ENCODE measurements at regions not wholly inside any gene's neighbourhood (a gene's known extent, or its start where the extent isn't known, plus 50 kb on each side); places are given as distances from the start of the nearest gene placed in this dataset.

DNA sequence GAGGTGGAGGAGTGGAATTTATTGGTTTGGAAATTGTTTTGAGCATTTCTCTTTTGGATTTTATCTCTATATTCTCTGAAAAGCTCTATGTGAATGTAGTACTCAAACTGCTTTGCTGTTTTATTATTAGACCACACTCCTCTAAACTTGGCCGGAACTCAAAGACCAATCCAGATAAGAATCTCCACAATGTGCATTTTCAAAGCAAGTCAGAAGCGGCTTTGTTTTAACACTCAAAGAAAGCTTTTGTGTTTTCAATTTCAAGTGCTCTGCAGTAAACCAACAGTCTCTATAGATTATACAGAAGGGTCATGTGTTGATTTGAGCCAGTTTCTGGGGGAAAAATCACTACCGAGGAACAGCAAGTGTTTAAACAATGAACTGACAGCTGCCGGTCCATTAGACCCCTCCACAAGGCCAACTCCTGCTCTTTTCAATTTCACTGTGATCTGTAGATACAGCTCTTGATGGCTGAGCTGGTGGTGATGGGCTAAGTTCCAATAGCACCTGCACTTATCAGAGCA, 79.4 kb downstream of the FTHL17 start:
- no peaks in the 10 kb centered on the region for H3K79me2 ChIP-seq
- WGBS (ENCODE audit: low lambda C conversion rate, missing lambda C conversion rate): 56% methylated on average over 4 of the region's 4 CpGs
- no peaks in the 10 kb centered on the region for H4K20me1 ChIP-seq (ENCODE audit: insufficient read depth, poor library complexity, severe bottlenecking)
- H3K27ac ChIP-seq: no peak overlapping the region
- TF ChIP-seq EZH2 (IDR thresholded peaks at IDR 0.05; ENCODE audit: borderline replicate concordance) (no peak), EZH2phosphoT487 (IDR thresholded peaks at IDR 0.05; ENCODE audit: low read depth, severe bottlenecking, unreplicated experiment) (no peak)
- TF ChIP-seq, protein P1, sequence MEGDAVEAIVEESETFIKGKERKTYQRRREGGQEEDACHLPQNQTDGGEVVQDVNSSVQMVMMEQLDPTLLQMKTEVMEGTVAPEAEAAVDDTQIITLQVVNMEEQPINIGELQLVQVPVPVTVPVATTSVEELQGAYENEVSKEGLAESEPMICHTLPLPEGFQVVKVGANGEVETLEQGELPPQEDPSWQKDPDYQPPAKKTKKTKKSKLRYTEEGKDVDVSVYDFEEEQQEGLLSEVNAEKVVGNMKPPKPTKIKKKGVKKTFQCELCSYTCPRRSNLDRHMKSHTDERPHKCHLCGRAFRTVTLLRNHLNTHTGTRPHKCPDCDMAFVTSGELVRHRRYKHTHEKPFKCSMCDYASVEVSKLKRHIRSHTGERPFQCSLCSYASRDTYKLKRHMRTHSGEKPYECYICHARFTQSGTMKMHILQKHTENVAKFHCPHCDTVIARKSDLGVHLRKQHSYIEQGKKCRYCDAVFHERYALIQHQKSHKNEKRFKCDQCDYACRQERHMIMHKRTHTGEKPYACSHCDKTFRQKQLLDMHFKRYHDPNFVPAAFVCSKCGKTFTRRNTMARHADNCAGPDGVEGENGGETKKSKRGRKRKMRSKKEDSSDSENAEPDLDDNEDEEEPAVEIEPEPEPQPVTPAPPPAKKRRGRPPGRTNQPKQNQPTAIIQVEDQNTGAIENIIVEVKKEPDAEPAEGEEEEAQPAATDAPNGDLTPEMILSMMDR (IDR thresholded peaks at IDR 0.05; ENCODE audit: poor library complexity): no peak
- H3K9me3 ChIP-seq (ENCODE audit: low read depth): no peaks in the 10 kb centered on the region
- no peaks in the 10 kb centered on the region for H3K27me3 ChIP-seq
- no peak for DNase-seq (ENCODE audit: low spot score)
- H3K36me3 ChIP-seq (replicated peaks; ENCODE audit: insufficient read depth, low read depth): no peaks in the 10 kb centered on the region
- no peaks in the 10 kb centered on the region for H3K4me1 ChIP-seq (ENCODE audit: insufficient read depth)
- H3K4me3 ChIP-seq: no peak overlapping the region
- no peaks in the 10 kb centered on the region for H3K9me2 ChIP-seq (replicated peaks; ENCODE audit: insufficient read depth)
- H2AFZ ChIP-seq: peak overlapping the region; percentile 5
- H3K4me2 ChIP-seq: peak overlapping the region; percentile 11

DNA sequence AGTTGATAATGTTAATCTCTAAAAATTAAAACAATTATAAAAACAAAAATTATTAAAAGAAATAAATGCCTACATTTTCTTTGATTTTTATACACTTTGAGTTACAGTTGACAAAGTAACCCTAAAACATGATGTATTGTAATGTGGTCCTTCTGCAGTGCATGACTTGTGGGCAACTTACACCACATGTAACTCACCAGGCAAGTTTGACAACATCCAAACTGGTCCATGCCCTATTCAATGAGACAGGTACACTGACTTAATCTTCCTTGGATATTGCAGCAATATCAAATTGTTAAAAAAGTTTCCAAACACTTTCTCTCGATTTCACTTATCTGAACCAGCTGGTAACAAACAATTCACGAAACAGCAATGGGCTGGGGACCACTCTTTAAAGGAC, 81.5 kb downstream of the FTHL17 start:
- no peak for TF ChIP-seq EZH2 (IDR thresholded peaks at IDR 0.05; ENCODE audit: borderline replicate concordance)
- TF ChIP-seq, protein P1 (IDR thresholded peaks at IDR 0.05; ENCODE audit: poor library complexity): no peak
- TF ChIP-seq EZH2phosphoT487 (IDR thresholded peaks at IDR 0.05; ENCODE audit: low read depth, severe bottlenecking, unreplicated experiment): no peak
- Histone ChIP-seq H3K9me3 (ENCODE audit: low read depth) (no peaks in the 10 kb centered on the region), H2AFZ (no peak overlapping the region)

DNA sequence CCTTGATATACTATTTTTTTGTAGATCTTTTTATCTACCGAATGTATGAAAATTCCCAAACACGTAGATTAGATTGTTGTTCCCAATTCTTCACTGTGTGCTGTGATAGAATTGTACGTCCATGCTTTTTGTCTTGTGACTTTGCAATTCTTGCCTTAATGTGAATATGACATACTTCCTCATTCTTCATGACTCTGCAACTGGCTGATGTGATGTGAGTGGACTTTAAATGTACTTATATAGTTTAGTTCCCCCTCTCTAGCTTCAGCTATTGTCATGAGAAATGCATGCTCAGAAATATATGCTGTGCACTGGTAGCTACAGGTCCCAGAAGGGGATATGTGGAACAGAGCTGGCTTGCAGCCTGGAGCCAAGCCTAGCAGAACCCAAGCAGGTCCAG, 89.4 kb downstream of the FTHL17 start:
- Histone ChIP-seq H3K4me1 (ENCODE audit: insufficient read depth) (no peaks in the 10 kb centered on the region), H2AFZ (no peak overlapping the region), H3K27ac (no peak overlapping the region), H3K9me3 (ENCODE audit: low read depth) (no peaks in the 10 kb centered on the region), H3K27me3 (no peaks in the 10 kb centered on the region), H3K36me3 (replicated peaks; ENCODE audit: insufficient read depth, low read depth) (no peaks in the 10 kb centered on the region), H3K79me2 (no peaks in the 10 kb centered on the region), H3K9me2 (replicated peaks; ENCODE audit: insufficient read depth) (no peaks in the 10 kb centered on the region), H4K20me1 (ENCODE audit: insufficient read depth, poor library complexity, severe bottlenecking) (no peaks in the 10 kb centered on the region), H3K4me3 (no peak overlapping the region), H3K4me2 (no peak overlapping the region)
- no peak for DNase-seq (ENCODE audit: low spot score)
- 93% methylated on average over 3 of the region's 3 CpGs for WGBS (ENCODE audit: low lambda C conversion rate, missing lambda C conversion rate)
- TF ChIP-seq, protein P1 (IDR thresholded peaks at IDR 0.05; ENCODE audit: poor library complexity): no peak
- TF ChIP-seq EZH2 (IDR thresholded peaks at IDR 0.05; ENCODE audit: borderline replicate concordance) (no peak), EZH2phosphoT487 (IDR thresholded peaks at IDR 0.05; ENCODE audit: low read depth, severe bottlenecking, unreplicated experiment) (no peak)

More for the DNA sequence above, 81.5 kb downstream of the FTHL17 start:
- Histone ChIP-seq H3K4me2 (no peak overlapping the region), H3K4me1 (ENCODE audit: insufficient read depth) (no peaks in the 10 kb centered on the region), H3K27me3 (no peaks in the 10 kb centered on the region), H3K4me3 (no peak overlapping the region), H3K79me2 (no peaks in the 10 kb centered on the region), H3K27ac (no peak overlapping the region), H4K20me1 (ENCODE audit: insufficient read depth, poor library complexity, severe bottlenecking) (no peaks in the 10 kb centered on the region), H3K9me2 (replicated peaks; ENCODE audit: insufficient read depth) (no peaks in the 10 kb centered on the region), H3K36me3 (replicated peaks; ENCODE audit: insufficient read depth, low read depth) (no peaks in the 10 kb centered on the region)
- no peak for DNase-seq (ENCODE audit: low spot score)
- WGBS (ENCODE audit: low lambda C conversion rate, missing lambda C conversion rate): 60% methylated on average over 2 of the region's 2 CpGs

DNA sequence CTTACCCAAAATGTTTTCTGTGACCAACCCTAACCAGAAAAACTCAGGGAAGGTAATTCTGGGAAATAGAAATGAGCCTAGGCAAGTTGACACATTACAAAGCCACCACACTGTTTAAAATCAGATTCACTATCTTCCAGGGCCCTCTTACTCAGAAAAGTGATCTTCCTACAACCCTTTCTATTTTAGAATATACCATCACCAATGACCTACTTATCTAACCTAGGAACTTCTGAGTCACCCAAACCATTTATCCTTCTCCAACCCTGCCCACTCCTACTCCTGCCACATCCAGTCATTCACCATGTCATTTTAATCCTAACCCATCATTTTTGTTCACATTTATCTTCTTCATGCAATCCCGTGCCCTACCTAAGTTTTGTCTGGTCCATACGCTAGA, 89.9 kb downstream of the FTHL17 start:
- no peak overlapping the region for H2AFZ ChIP-seq
- H3K79me2 ChIP-seq: no peaks in the 10 kb centered on the region
- H3K4me1 ChIP-seq (ENCODE audit: insufficient read depth): no peaks in the 10 kb centered on the region
- H3K27me3 ChIP-seq: no peaks in the 10 kb centered on the region
- TF ChIP-seq EZH2 (IDR thresholded peaks at IDR 0.05; ENCODE audit: borderline replicate concordance) (no peak), EZH2phosphoT487 (IDR thresholded peaks at IDR 0.05; ENCODE audit: low read depth, severe bottlenecking, unreplicated experiment) (no peak)
- TF ChIP-seq, protein P1 (IDR thresholded peaks at IDR 0.05; ENCODE audit: poor library complexity): no peak
- WGBS (ENCODE audit: low lambda C conversion rate, missing lambda C conversion rate): 91% methylated on average over 2 of the region's 2 CpGs
- H3K4me2 ChIP-seq: no peak overlapping the region
- H3K9me2 ChIP-seq (replicated peaks; ENCODE audit: insufficient read depth): no peaks in the 10 kb centered on the region
- no peaks in the 10 kb centered on the region for H3K36me3 ChIP-seq (replicated peaks; ENCODE audit: insufficient read depth, low read depth)
- H3K4me3 ChIP-seq: no peak overlapping the region
- no peak for DNase-seq (ENCODE audit: low spot score)
- no peak overlapping the region for H3K27ac ChIP-seq
- H4K20me1 ChIP-seq (ENCODE audit: insufficient read depth, poor library complexity, severe bottlenecking): no peaks in the 10 kb centered on the region
- no peaks in the 10 kb centered on the region for H3K9me3 ChIP-seq (ENCODE audit: low read depth)

All from hepatocyte (in vitro differentiated cells).